ENCODE measurements at regions not wholly inside any gene's neighbourhood (a gene's known extent, or its start where the extent isn't known, plus 50 kb on each side); places are given as distances from the start of the nearest gene placed in this dataset.
"Not testable (repeated sequence)": the region's sequence is repeated elsewhere in the genome, so short reads cannot be mapped to it uniquely, and the experiment has no call there.

- no peak for DNase-seq (ENCODE audit: low read depth in 2 of 2)
Observed at GRCh38 chr1:96183485-96183884, 538.1 kb upstream of the PTBP2 start.

DNA sequence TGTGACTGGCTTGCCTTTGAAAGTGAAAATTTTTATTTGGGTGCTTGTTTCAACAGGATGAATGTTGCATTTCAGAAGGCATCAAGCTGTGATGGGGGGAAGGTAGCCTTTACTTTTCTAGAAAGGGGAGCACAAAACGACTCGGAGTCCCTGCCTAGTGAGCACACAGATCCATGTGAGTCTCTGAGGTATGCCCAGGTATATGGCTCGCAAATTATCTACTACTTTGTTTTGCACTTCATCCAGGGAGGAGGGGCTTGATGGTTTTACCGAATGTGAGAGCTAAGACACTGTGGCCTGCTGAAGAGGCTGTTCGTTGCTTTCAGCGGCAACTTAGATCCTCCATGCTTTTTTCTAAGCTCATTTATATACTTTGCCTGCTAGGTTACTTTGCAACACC, 537.7 kb upstream of the PTBP2 start:
- DNase-seq (ENCODE audit: low read depth in 2 of 2) = no peak

GRCh38 chr1:96185181-96185580, 536.4 kb upstream of the PTBP2 start:
- DNase-seq (ENCODE audit: low read depth in 2 of 2) = no peak

GRCh38 chr1:96187020-96187419, 534.6 kb upstream of the PTBP2 start:
- no peak for DNase-seq (ENCODE audit: low read depth in 2 of 2)

GRCh38 chr1:96191165-96191564, 530.4 kb upstream of the PTBP2 start:
- DNase-seq (ENCODE audit: low read depth in 2 of 2) = no peak

- no peak for DNase-seq (ENCODE audit: low read depth in 2 of 2)
Observed at GRCh38 chr1:96206451-96206850, 515.1 kb upstream of the PTBP2 start.

- no peak for DNase-seq (ENCODE audit: low read depth in 2 of 2)
Observed at GRCh38 chr1:96207936-96208335, 513.6 kb upstream of the PTBP2 start.

DNA sequence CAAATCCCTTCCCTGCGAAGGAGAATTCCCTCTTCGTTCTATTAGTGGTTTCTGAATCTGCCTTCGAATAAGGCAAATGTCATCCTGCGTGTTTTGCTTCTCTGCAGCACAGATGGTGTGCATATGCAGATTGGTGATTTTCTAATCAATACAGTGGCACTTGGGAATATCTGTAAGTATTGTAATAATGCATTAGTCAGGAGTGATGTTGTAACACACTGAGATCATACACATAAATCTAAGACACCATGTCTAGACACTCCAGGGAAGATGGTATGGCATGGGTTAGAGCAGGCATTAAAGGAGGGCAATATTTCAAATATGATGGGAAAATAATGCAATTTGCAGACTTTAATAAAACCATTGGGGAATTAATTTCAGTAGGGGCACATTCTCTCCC, 513.2 kb upstream of the PTBP2 start:
- DNase-seq (ENCODE audit: low read depth in 2 of 2) = peak in 1 of 2 experiments; percentile 0

DNA sequence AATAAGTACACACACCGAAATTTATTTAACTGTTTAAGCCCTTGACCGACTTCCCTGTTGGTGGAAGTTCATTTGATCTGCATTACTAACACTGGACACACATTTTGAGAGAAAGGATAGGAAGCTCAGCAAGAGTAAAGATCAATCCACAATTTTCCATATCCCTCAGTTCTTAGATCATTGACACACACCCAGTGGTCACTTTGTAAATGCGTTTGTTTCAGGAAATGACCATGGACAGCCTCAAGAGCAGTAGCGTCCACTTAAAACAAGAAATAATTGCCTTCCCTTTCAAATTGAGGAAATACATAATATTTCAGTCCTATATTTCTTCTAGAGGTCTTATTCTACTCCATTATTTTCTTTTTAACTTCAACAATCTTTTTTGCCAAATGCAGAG, 511.5 kb upstream of the PTBP2 start:
- DNase-seq (ENCODE audit: low read depth in 2 of 2) = no peak

- no peak for DNase-seq (ENCODE audit: low read depth in 2 of 2)
Observed at GRCh38 chr1:96211202-96211601, 510.4 kb upstream of the PTBP2 start.

DNA sequence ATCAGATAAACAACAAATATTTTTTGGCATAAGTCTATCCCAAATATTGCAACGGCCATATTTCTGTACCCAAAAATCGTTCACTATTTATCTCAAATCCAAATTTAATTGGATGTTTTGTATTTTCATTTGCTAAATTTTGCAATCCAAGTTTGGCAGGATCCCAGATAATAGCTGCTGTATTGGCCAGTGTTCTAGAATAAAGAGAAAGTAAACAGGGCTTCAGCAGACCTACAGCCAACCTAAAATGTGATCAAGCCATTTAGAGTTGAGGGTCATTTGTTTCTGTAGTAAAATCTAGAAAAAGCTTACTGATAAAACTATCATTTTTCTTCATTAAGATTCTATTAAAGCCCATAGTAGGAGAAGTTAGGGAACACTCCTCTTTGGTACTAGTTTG, 506.6 kb upstream of the PTBP2 start:
- no peak for DNase-seq (ENCODE audit: low read depth in 2 of 2)

- DNase-seq (ENCODE audit: low read depth in 2 of 2) = no peak
Observed at GRCh38 chr1:96220651-96221050, 500.9 kb upstream of the PTBP2 start.

GRCh38 chr1:96222701-96223100, 498.9 kb upstream of the PTBP2 start:
- DNase-seq (ENCODE audit: low read depth in 2 of 2) = no peak

- not testable (repeated sequence) for DNase-seq (ENCODE audit: low read depth in 2 of 2)
Observed at GRCh38 chr1:96224229-96224628, 497.4 kb upstream of the PTBP2 start.

DNA sequence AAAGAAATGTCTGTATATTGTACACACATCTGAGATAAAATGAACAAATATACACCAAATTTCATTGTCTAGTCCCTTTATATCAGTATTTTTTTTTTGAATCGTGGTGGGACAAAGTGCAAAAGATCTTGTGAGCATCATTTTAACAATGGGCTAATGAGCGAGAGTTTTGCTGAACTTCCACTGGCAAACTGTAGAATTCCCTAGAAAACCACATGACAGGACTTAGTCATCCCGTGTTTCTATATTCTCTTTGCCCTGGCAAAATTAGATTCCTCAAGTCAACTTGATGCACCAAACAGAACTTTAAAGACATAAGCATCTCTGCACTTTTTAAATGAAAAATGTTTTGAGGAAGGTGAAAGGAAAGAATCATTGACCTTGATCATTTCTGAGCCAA, 488.2 kb upstream of the PTBP2 start:
- no peak for DNase-seq (ENCODE audit: low read depth in 2 of 2)

GRCh38 chr1:96234299-96234698, 487.3 kb upstream of the PTBP2 start:
- no peak for DNase-seq (ENCODE audit: low read depth in 2 of 2)

DNA sequence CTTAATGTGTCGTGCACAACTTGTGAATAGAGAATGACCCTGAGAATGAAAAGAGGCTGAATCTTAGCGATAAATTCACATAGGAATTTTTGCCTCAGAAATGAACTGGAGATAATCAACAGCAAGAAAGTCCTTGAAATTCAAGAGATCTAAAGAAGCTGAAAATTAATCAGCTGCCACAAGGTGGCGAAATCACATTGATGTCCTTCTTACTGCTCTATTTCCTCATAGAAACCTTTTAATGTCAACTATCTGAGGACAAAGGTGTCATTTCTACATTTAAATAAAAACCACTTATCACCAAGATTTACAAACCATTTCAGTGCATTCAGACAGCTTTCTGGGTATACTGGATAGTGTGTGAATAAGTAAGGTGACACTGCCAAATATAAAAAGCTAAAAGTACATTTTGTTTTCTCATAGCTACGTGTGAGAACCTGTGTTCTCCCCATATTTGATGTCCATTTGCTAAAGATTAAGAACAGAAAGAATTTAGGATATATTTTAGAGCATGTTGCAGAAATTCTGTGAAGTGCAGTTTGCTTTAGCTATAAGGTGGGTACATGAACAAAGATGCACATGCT, 485.3 kb upstream of the PTBP2 start:
- DNase-seq (ENCODE audit: low read depth in 2 of 2) = peak; percentile 21 to 29

- DNase-seq (ENCODE audit: low read depth in 2 of 2) = no peak
Observed at GRCh38 chr1:96238426-96238825, 483.2 kb upstream of the PTBP2 start.

DNA sequence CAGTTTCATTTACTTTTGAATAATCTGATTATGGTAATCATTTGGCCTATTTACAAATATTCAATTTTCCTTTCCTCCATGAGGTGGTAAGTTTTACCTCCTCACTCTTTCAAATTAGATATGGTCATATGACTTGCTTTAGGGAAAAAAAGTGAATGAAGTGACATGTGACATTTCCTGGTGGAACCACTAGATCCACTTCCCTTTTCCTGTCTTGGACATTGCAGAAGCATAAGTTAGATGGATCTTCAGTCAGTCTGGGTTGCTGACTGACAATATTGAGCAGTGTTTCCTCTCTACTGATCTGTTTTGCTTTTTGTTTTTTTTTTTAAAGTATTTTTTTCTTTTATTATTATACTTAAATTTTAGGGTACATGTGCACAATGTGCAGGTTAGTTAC, 481.1 kb upstream of the PTBP2 start:
- DNase-seq (ENCODE audit: low read depth in 2 of 2) = no peak

GRCh38 chr1:96253246-96254035, 468.1 kb upstream of the PTBP2 start:
- DNase-seq (ENCODE audit: low read depth in 2 of 2) = peak; percentile 54 to 64

- no peak for DNase-seq (ENCODE audit: low read depth in 2 of 2)
Observed at GRCh38 chr1:96256130-96256790, 465.3 kb upstream of the PTBP2 start.

DNA sequence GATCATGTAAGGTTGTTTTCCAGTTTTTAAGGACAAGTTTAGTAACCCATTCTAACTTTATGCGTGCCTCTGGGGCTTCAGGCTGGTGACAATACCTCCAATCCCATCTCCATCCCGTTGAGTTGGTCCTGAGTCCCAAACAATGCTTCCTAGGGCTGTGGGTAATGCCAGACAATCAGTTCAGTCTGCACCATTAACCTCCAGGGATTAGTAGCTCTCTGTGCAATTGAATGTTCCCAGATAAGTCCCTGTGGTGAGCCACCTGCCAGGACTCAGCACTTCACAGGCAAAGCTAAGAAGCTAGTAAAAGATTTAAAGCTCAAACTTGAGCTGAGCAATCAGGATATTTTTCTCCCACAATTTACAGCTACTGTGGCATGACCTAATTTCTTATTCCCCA, 462.2 kb upstream of the PTBP2 start:
- no peak for DNase-seq (ENCODE audit: low read depth in 2 of 2)

DNA sequence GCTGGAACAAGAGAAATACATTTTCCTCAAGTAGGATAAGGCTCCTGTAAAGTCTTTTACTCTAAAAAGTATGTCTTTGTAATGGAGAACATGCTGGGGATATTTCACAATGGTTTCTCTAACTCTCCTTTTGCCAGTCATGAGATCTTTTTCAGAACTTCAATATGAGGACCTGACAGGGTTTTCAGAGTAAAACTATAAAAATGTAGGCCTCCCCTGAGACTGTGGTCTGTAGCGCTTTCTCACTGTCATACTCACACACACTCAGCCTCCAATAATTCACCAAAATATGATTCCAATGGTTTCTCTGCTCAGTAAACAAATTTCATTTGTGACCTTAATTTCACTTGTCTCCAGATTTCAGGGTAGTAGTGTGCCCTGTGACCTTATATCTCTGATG, 440.1 kb upstream of the PTBP2 start:
- DNase-seq (ENCODE audit: low read depth in 2 of 2) = peak in 1 of 2 experiments; percentile 10

All from fibroblast of skin of left biceps (primary cell).